ENCODE measurements at regions not wholly inside any gene's neighbourhood (a gene's known extent, or its start where the extent isn't known, plus 50 kb on each side); places are given as distances from the start of the nearest gene placed in this dataset.

GRCh38 chr4:125039550-125039949, 275.2 kb upstream of the FAT4 start:
- TF ChIP-seq ELK1 (IDR thresholded peaks at IDR 0.05; ENCODE audit: borderline replicate concordance, low read depth, low read length) = no peak
- no peak for TF ChIP-seq USF2 (IDR thresholded peaks at IDR 0.05; ENCODE audit: low read depth, low read length)

All from IMR-90 (cell line).